NB4 (cell line): ENCODE measurements at regions not wholly inside any gene's neighbourhood (a gene's known extent, or its start where the extent isn't known, plus 50 kb on each side); places are given as distances from the start of the nearest gene placed in this dataset.

Experiments
- DNase-seq: peaks from one replicate; pipeline ENCODE4 v3.0.0; 2010; ENCODE audit warnings: low read depth
- H3K4me3 ChIP-seq: one replicate; pipeline ENCODE4 v1.5.1; 2011; ENCODE audit warnings: mild to moderate bottlenecking, low read depth, low read length, moderate library complexity
- MAX ChIP-seq: IDR thresholded peaks from 2 replicates; pipeline ENCODE4 v1.6.1; 2011; ENCODE audit warnings: low read depth, low read length
- MYC ChIP-seq: IDR thresholded peaks from 2 replicates; pipeline ENCODE4 v1.6.1; 2011; ENCODE audit warnings: low read depth, low read length
- POLR2A ChIP-seq: IDR thresholded peaks from 2 replicates; pipeline ENCODE4 v1.6.1; 2011; ENCODE audit warnings: mild to moderate bottlenecking; ENCODE audit not compliant: insufficient read length; ENCODE audit errors: extremely low read depth
- TF ChIP-seq, protein P1 (sequence below): IDR thresholded peaks from one replicate; pipeline ENCODE4 v1.5.1; 2012; ENCODE audit warnings: low read depth, low read length

- DNase-seq: no peak
- no peak for TF ChIP-seq POLR2A
- no peak for TF ChIP-seq MYC
- H3K4me3 ChIP-seq: no peak overlapping the region
Observed at GRCh38 chr11:69928975-69929374, 109.8 kb upstream of the FGF3 start.

DNA sequence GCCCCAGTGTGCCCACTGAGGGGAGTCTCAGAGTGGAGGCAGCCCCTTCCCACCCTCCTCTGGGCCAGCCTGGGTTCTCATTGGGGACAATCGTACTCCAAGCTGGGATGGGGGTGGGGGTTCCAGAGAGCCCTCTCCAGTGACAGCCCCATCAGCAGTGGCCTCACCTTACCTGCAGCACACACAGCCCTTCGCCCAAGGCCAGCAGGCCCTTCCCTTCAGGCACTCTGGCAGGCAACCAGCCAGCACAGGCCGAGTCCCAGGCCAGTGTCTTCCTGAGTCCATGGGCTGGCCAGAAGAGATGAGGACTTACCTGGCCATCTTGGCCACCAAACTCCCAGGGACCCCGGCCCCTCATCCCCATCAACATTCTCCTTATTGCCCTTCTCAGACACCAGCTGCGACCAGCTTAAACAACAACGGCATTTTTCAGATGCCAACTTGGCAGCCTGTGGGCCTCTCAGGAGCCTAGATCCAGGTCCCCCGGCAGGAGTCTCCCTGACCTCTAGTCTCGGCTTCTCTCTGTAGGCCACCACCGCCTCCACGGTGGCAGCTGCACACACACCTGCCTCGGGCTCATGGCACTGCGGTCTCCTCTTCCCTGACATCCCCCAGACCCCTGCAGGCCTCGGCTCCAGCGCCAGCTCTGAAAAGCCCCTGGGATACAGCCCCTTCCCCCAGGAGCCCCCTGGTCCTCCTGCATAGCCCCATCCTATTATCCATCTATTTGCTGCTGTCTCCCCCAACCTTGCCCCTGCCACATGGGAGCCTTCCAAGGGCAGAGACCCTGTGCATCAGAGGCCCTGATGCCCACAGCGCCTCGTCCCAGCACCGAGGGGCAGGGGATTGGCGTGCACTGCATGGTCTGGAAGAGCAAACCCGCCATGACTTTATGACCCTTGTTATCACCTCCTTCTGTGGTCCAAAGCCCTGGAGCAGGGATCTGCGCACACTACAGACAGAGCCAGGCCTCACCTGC is 111.2 kb upstream of the FGF3 start:
- TF ChIP-seq, protein P1, sequence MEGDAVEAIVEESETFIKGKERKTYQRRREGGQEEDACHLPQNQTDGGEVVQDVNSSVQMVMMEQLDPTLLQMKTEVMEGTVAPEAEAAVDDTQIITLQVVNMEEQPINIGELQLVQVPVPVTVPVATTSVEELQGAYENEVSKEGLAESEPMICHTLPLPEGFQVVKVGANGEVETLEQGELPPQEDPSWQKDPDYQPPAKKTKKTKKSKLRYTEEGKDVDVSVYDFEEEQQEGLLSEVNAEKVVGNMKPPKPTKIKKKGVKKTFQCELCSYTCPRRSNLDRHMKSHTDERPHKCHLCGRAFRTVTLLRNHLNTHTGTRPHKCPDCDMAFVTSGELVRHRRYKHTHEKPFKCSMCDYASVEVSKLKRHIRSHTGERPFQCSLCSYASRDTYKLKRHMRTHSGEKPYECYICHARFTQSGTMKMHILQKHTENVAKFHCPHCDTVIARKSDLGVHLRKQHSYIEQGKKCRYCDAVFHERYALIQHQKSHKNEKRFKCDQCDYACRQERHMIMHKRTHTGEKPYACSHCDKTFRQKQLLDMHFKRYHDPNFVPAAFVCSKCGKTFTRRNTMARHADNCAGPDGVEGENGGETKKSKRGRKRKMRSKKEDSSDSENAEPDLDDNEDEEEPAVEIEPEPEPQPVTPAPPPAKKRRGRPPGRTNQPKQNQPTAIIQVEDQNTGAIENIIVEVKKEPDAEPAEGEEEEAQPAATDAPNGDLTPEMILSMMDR: no peak
- TF ChIP-seq MAX (no peak), POLR2A (no peak), MYC (no peak)
- H3K4me3 ChIP-seq: no peak overlapping the region
- no peak for DNase-seq

DNA sequence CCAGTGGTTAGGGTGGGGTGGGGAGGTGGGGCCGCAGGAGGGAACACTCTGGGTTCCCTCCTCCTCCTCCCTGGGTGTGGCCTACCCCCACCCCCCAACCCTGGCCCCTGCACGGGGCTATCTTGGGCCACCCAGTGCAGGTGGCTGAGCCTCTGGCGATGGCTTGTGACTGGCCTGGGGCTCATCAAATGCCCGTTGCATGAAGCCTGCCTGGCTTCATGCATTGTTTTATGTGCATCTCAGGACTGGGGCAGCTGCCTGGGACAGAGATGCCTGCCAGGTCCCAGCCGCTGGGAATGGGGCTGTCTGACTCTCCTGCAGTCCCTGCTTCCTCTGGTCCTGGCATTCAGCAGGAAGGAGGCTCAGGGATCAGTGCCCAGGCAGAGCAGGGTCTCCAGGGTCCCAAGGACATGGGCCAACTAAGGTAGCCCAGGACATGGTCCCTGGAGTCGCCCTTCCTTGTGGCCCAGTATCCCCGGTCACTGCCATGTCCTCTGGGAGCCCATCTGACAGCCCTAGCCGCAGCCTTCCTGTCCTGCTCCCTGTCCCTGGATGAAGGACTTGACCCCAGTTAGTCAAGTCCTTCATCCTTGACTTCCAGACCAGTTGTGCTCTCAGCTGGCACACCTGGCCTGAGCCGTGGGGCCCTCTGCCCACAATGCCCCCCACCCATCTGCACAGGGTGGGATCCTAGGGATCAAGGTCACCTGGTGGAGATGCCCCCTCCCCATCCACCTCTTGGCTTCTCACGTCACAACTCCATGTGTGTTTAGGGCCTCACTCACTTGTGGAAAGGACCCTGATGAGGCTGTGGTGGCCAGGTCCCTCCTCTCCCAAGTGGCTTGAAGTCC is 112.1 kb upstream of the FGF3 start:
- H3K4me3 ChIP-seq: no peak overlapping the region
- TF ChIP-seq, protein P1: no peak
- TF ChIP-seq MYC (no peak), MAX (no peak), POLR2A (no peak)
- no peak for DNase-seq

GRCh38 chr11:69931994-69932910 is 113.0 kb upstream of the FGF3 start:
- DNase-seq: no peak
- H3K4me3 ChIP-seq: no peak overlapping the region
- no peak for TF ChIP-seq MAX
- no peak for TF ChIP-seq MYC
- no peak for TF ChIP-seq POLR2A
- TF ChIP-seq, protein P1: no peak

- H3K4me3 ChIP-seq: no peak overlapping the region
- TF ChIP-seq, protein P1: no peak
- TF ChIP-seq POLR2A: no peak
- DNase-seq: no peak
Observed at GRCh38 chr11:69934861-69935494, 115.8 kb upstream of the FGF3 start.
